ENCODE measurements at regions not wholly inside any gene's neighbourhood (a gene's known extent, or its start where the extent isn't known, plus 50 kb on each side); places are given as distances from the start of the nearest gene placed in this dataset.
"Not testable (repeated sequence)": the region's sequence is repeated elsewhere in the genome, so short reads cannot be mapped to it uniquely, and the experiment has no call there.

- Histone ChIP-seq H3K27ac (ENCODE audit: low read depth, low read length) (no peak overlapping the region), H3K4me3 (ENCODE audit: low read depth, low read length) (no peak overlapping the region)
Observed at GRCh38 chr3:150344079-150344759, 63.9 kb upstream of the TSC22D2 start.

GRCh38 chr3:150342896-150343467 lies 65.1 kb upstream of the TSC22D2 start:
- no peaks in the 10 kb centered on the region for H3K27me3 ChIP-seq (ENCODE audit: control insufficient read depth, insufficient read depth, low read length)
- H3K9me3 ChIP-seq (ENCODE audit: control insufficient read depth, insufficient read depth, low read depth, low read length): peaks cover 6% of the 10 kb centered on the region; the same call in 1 of the 2 replicates
- H3K27ac ChIP-seq (ENCODE audit: low read depth, low read length): no peak overlapping the region
- no peak overlapping the region for H3K9ac ChIP-seq (ENCODE audit: low read length)
- H3K4me3 ChIP-seq (ENCODE audit: low read depth, low read length): no peak overlapping the region
- H3K4me1 ChIP-seq (ENCODE audit: control insufficient read depth, insufficient read depth, low read length): peaks cover 15% of the 10 kb centered on the region
- H3K36me3 ChIP-seq (ENCODE audit: control insufficient read depth, insufficient read depth, low read length): no peaks in the 10 kb centered on the region

More at GRCh38 chr3:150344079-150344759, 63.9 kb upstream of the TSC22D2 start:
- Histone ChIP-seq H3K36me3 (ENCODE audit: control insufficient read depth, insufficient read depth, low read length) (no peaks in the 10 kb centered on the region), H3K9me3 (ENCODE audit: control insufficient read depth, insufficient read depth, low read depth, low read length) (no peaks in the 10 kb centered on the region), H3K9ac (ENCODE audit: low read length) (no peak overlapping the region), H3K4me1 (ENCODE audit: control insufficient read depth, insufficient read depth, low read length) (peaks cover 15% of the 10 kb centered on the region), H3K27me3 (ENCODE audit: control insufficient read depth, insufficient read depth, low read length) (no peaks in the 10 kb centered on the region)

GRCh38 chr3:150341891-150342290 lies 66.2 kb upstream of the TSC22D2 start:
- Histone ChIP-seq H3K27ac (ENCODE audit: low read depth, low read length) (no peak overlapping the region), H3K4me1 (ENCODE audit: control insufficient read depth, insufficient read depth, low read length) (peaks cover 12% of the 10 kb centered on the region), H3K36me3 (ENCODE audit: control insufficient read depth, insufficient read depth, low read length) (no peaks in the 10 kb centered on the region), H3K9me3 (ENCODE audit: control insufficient read depth, insufficient read depth, low read depth, low read length) (peaks cover 6% of the 10 kb centered on the region; the same call in 1 of the 2 replicates), H3K27me3 (ENCODE audit: control insufficient read depth, insufficient read depth, low read length) (no peaks in the 10 kb centered on the region), H3K9ac (ENCODE audit: low read length) (no peak overlapping the region), H3K4me3 (ENCODE audit: low read depth, low read length) (no peak overlapping the region)

- H3K4me3 ChIP-seq (ENCODE audit: low read depth, low read length); H3K27me3 ChIP-seq (ENCODE audit: control insufficient read depth, insufficient read depth, low read length); H3K9ac ChIP-seq (ENCODE audit: low read length); H3K9me3 ChIP-seq (ENCODE audit: control insufficient read depth, insufficient read depth, low read depth, low read length); H3K27ac ChIP-seq (ENCODE audit: low read depth, low read length); H3K36me3 ChIP-seq (ENCODE audit: control insufficient read depth, insufficient read depth, low read length): not testable (repeated sequence)
- H3K4me1 ChIP-seq (ENCODE audit: control insufficient read depth, insufficient read depth, low read length): peaks cover 18% of the 10 kb centered on the region; the same call in 1 of the 2 replicates
Observed at GRCh38 chr3:150336363-150336762, 71.7 kb upstream of the TSC22D2 start.

GRCh38 chr3:150335631-150336030 lies 72.5 kb upstream of the TSC22D2 start:
- Histone ChIP-seq H3K27ac (ENCODE audit: low read depth, low read length) (no peak overlapping the region), H3K27me3 (ENCODE audit: control insufficient read depth, insufficient read depth, low read length) (no peaks in the 10 kb centered on the region), H3K4me3 (ENCODE audit: low read depth, low read length) (no peak overlapping the region), H3K9ac (ENCODE audit: low read length) (no peak overlapping the region), H3K36me3 (ENCODE audit: control insufficient read depth, insufficient read depth, low read length) (no peaks in the 10 kb centered on the region), H3K9me3 (ENCODE audit: control insufficient read depth, insufficient read depth, low read depth, low read length) (peaks cover 6% of the 10 kb centered on the region; the same call in 1 of the 2 replicates), H3K4me1 (ENCODE audit: control insufficient read depth, insufficient read depth, low read length) (peaks cover 18% of the 10 kb centered on the region; the same call in 1 of the 2 replicates)

- Histone ChIP-seq H3K9me3 (ENCODE audit: control insufficient read depth, insufficient read depth, low read depth, low read length) (peaks cover 6% of the 10 kb centered on the region; the same call in 1 of the 2 replicates), H3K4me3 (ENCODE audit: low read depth, low read length) (no peak overlapping the region), H3K9ac (ENCODE audit: low read length) (no peak overlapping the region), H3K27me3 (ENCODE audit: control insufficient read depth, insufficient read depth, low read length) (no peaks in the 10 kb centered on the region), H3K36me3 (ENCODE audit: control insufficient read depth, insufficient read depth, low read length) (no peaks in the 10 kb centered on the region), H3K27ac (ENCODE audit: low read depth, low read length) (no peak overlapping the region), H3K4me1 (ENCODE audit: control insufficient read depth, insufficient read depth, low read length) (peaks cover 18% of the 10 kb centered on the region; the same call in 1 of the 2 replicates)
Observed at GRCh38 chr3:150334974-150335373, 73.1 kb upstream of the TSC22D2 start.

GRCh38 chr3:150333477-150333876 lies 74.6 kb upstream of the TSC22D2 start:
- Histone ChIP-seq H3K9ac (ENCODE audit: low read length) (no peak overlapping the region), H3K27me3 (ENCODE audit: control insufficient read depth, insufficient read depth, low read length) (no peaks in the 10 kb centered on the region), H3K36me3 (ENCODE audit: control insufficient read depth, insufficient read depth, low read length) (no peaks in the 10 kb centered on the region), H3K4me3 (ENCODE audit: low read depth, low read length) (no peak overlapping the region), H3K4me1 (ENCODE audit: control insufficient read depth, insufficient read depth, low read length) (peaks cover 19% of the 10 kb centered on the region), H3K9me3 (ENCODE audit: control insufficient read depth, insufficient read depth, low read depth, low read length) (peaks cover 4% of the 10 kb centered on the region; the same call in 1 of the 2 replicates), H3K27ac (ENCODE audit: low read depth, low read length) (no peak overlapping the region)

GRCh38 chr3:150331978-150332568 lies 76.0 kb upstream of the TSC22D2 start:
- H3K9me3 ChIP-seq (ENCODE audit: control insufficient read depth, insufficient read depth, low read depth, low read length): no peaks in the 10 kb centered on the region
- peaks cover 24% of the 10 kb centered on the region for H3K4me1 ChIP-seq (ENCODE audit: control insufficient read depth, insufficient read depth, low read length)
- no peaks in the 10 kb centered on the region for H3K36me3 ChIP-seq (ENCODE audit: control insufficient read depth, insufficient read depth, low read length)
- H3K4me3 ChIP-seq (ENCODE audit: low read depth, low read length): no peak overlapping the region
- H3K27ac ChIP-seq (ENCODE audit: low read depth, low read length): no peak overlapping the region
- no peaks in the 10 kb centered on the region for H3K27me3 ChIP-seq (ENCODE audit: control insufficient read depth, insufficient read depth, low read length)
- H3K9ac ChIP-seq (ENCODE audit: low read length): no peak overlapping the region

GRCh38 chr3:150330872-150331271 lies 77.2 kb upstream of the TSC22D2 start:
- no peak overlapping the region for H3K27ac ChIP-seq (ENCODE audit: low read depth, low read length)
- no peaks in the 10 kb centered on the region for H3K9me3 ChIP-seq (ENCODE audit: control insufficient read depth, insufficient read depth, low read depth, low read length)
- no peak overlapping the region for H3K4me3 ChIP-seq (ENCODE audit: low read depth, low read length)
- no peaks in the 10 kb centered on the region for H3K36me3 ChIP-seq (ENCODE audit: control insufficient read depth, insufficient read depth, low read length)
- no peaks in the 10 kb centered on the region for H3K27me3 ChIP-seq (ENCODE audit: control insufficient read depth, insufficient read depth, low read length)
- no peak overlapping the region for H3K9ac ChIP-seq (ENCODE audit: low read length)
- peaks cover 21% of the 10 kb centered on the region for H3K4me1 ChIP-seq (ENCODE audit: control insufficient read depth, insufficient read depth, low read length)

GRCh38 chr3:150330174-150330573 lies 77.9 kb upstream of the TSC22D2 start:
- H3K9me3 ChIP-seq (ENCODE audit: control insufficient read depth, insufficient read depth, low read depth, low read length): no peaks in the 10 kb centered on the region
- no peak overlapping the region for H3K27ac ChIP-seq (ENCODE audit: low read depth, low read length)
- no peak overlapping the region for H3K4me3 ChIP-seq (ENCODE audit: low read depth, low read length)
- no peak overlapping the region for H3K9ac ChIP-seq (ENCODE audit: low read length)
- H3K4me1 ChIP-seq (ENCODE audit: control insufficient read depth, insufficient read depth, low read length): peaks cover 14% of the 10 kb centered on the region
- no peaks in the 10 kb centered on the region for H3K27me3 ChIP-seq (ENCODE audit: control insufficient read depth, insufficient read depth, low read length)
- no peaks in the 10 kb centered on the region for H3K36me3 ChIP-seq (ENCODE audit: control insufficient read depth, insufficient read depth, low read length)

GRCh38 chr3:150329408-150329807 lies 78.7 kb upstream of the TSC22D2 start:
- Histone ChIP-seq H3K27me3 (ENCODE audit: control insufficient read depth, insufficient read depth, low read length) (no peaks in the 10 kb centered on the region), H3K4me3 (ENCODE audit: low read depth, low read length) (no peak overlapping the region), H3K9ac (ENCODE audit: low read length) (no peak overlapping the region), H3K27ac (ENCODE audit: low read depth, low read length) (no peak overlapping the region), H3K9me3 (ENCODE audit: control insufficient read depth, insufficient read depth, low read depth, low read length) (no peaks in the 10 kb centered on the region), H3K36me3 (ENCODE audit: control insufficient read depth, insufficient read depth, low read length) (no peaks in the 10 kb centered on the region), H3K4me1 (ENCODE audit: control insufficient read depth, insufficient read depth, low read length) (peaks cover 9% of the 10 kb centered on the region; the same call in 1 of the 2 replicates)
